ENCODE measurements at regions not wholly inside any gene's neighbourhood (a gene's known extent, or its start where the extent isn't known, plus 50 kb on each side); places are given as distances from the start of the nearest gene placed in this dataset.

DNA sequence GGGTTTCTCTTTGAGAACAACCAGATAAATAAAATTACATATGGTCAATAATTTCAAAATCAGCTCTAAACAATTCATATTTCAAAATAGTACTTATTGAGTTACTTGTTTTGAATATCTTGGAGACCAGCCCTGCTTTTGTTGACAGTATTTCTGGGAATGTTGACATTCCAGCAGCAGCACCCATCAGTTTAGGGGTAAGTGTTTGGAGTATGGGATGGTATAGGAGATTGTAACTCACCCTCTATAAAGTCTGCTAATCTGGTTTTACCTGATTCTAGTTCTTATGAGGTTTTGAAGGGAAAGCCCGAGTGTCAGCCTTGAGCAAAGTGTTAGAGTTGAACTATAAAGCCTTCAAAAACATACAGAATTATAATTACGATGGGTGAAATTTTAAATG is 139.2 kb upstream of the ANKRD50 start:
- CTCF ChIA-PET, result no interaction called here
- no peaks in the 10 kb centered on the region for H3K9me3 Mint-ChIP-seq (ENCODE audit: low read depth, unreplicated experiment)
- no TSS peak for BruUV-seq (replicated peaks)
- TF ChIP-seq, protein P1, sequence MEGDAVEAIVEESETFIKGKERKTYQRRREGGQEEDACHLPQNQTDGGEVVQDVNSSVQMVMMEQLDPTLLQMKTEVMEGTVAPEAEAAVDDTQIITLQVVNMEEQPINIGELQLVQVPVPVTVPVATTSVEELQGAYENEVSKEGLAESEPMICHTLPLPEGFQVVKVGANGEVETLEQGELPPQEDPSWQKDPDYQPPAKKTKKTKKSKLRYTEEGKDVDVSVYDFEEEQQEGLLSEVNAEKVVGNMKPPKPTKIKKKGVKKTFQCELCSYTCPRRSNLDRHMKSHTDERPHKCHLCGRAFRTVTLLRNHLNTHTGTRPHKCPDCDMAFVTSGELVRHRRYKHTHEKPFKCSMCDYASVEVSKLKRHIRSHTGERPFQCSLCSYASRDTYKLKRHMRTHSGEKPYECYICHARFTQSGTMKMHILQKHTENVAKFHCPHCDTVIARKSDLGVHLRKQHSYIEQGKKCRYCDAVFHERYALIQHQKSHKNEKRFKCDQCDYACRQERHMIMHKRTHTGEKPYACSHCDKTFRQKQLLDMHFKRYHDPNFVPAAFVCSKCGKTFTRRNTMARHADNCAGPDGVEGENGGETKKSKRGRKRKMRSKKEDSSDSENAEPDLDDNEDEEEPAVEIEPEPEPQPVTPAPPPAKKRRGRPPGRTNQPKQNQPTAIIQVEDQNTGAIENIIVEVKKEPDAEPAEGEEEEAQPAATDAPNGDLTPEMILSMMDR (IDR thresholded peaks at IDR 0.05; ENCODE audit: unreplicated experiment), result no peak
- intact Hi-C loops (cut with micrococcal nuclease; ENCODE audit: unreplicated experiment), result no loop called here
- DNase-seq, result no peak
- no peak overlapping the region for H3K27ac Mint-ChIP-seq (ENCODE audit: unreplicated experiment)
- no peak overlapping the region for H3K4me3 Mint-ChIP-seq (ENCODE audit: low read depth, unreplicated experiment)
- no peaks in the 10 kb centered on the region for H3K36me3 Mint-ChIP-seq (ENCODE audit: insufficient read depth, unreplicated experiment)
- H3K27me3 Mint-ChIP-seq (ENCODE audit: unreplicated experiment), result no peaks in the 10 kb centered on the region
- H3K4me1 Mint-ChIP-seq (ENCODE audit: low read depth, unreplicated experiment), result no peaks in the 10 kb centered on the region

DNA sequence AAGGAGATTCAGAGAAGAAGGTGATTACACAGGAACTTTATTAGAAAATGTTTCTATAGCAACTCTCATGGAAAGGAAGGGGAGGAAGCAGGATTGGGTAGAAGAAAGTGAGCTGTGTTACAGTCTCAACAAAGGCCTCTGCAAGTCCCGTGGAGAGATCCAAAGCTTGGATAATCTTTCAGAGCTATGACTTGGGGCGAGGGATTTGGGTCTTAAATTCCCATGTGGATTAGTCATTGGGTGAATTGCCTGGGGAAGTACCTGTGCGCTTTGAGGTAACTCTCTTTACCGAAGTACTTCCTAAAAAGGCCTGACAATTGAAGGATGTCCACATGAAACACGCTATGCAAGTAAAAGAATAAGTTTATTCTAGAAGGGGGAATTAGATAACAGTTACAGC is 133.8 kb upstream of the ANKRD50 start:
- H3K27me3 Mint-ChIP-seq (ENCODE audit: unreplicated experiment), result no peaks in the 10 kb centered on the region
- H3K27ac Mint-ChIP-seq (ENCODE audit: unreplicated experiment), result no peak overlapping the region
- H3K36me3 Mint-ChIP-seq (ENCODE audit: insufficient read depth, unreplicated experiment), result no peaks in the 10 kb centered on the region
- intact Hi-C loops (cut with micrococcal nuclease; ENCODE audit: unreplicated experiment), result no loop called here
- no TSS peak for BruUV-seq (replicated peaks)
- TF ChIP-seq, protein P1 (IDR thresholded peaks at IDR 0.05; ENCODE audit: unreplicated experiment), result no peak
- H3K9me3 Mint-ChIP-seq (ENCODE audit: low read depth, unreplicated experiment), result peaks cover 3% of the 10 kb centered on the region
- no peaks in the 10 kb centered on the region for H3K4me1 Mint-ChIP-seq (ENCODE audit: low read depth, unreplicated experiment)
- no peak overlapping the region for H3K4me3 Mint-ChIP-seq (ENCODE audit: low read depth, unreplicated experiment)
- no peak for DNase-seq
- CTCF ChIA-PET, result no interaction called here

- no peaks in the 10 kb centered on the region for H3K4me1 Mint-ChIP-seq (ENCODE audit: low read depth, unreplicated experiment)
- intact Hi-C loops (cut with micrococcal nuclease; ENCODE audit: unreplicated experiment), result no loop called here
- DNase-seq, result no peak
- H3K27ac Mint-ChIP-seq (ENCODE audit: unreplicated experiment), result no peak overlapping the region
- no peaks in the 10 kb centered on the region for H3K36me3 Mint-ChIP-seq (ENCODE audit: insufficient read depth, unreplicated experiment)
- no peak overlapping the region for H3K4me3 Mint-ChIP-seq (ENCODE audit: low read depth, unreplicated experiment)
- no TSS peak for BruUV-seq (replicated peaks)
- peaks cover 13% of the 10 kb centered on the region for H3K9me3 Mint-ChIP-seq (ENCODE audit: low read depth, unreplicated experiment)
- TF ChIP-seq, protein P1 (IDR thresholded peaks at IDR 0.05; ENCODE audit: unreplicated experiment), result no peak
- CTCF ChIA-PET, result no interaction called here
- no peaks in the 10 kb centered on the region for H3K27me3 Mint-ChIP-seq (ENCODE audit: unreplicated experiment)
These were observed 127.4 kb upstream of the ANKRD50 start for GRCh38 chr4:124839786-124840390.

DNA sequence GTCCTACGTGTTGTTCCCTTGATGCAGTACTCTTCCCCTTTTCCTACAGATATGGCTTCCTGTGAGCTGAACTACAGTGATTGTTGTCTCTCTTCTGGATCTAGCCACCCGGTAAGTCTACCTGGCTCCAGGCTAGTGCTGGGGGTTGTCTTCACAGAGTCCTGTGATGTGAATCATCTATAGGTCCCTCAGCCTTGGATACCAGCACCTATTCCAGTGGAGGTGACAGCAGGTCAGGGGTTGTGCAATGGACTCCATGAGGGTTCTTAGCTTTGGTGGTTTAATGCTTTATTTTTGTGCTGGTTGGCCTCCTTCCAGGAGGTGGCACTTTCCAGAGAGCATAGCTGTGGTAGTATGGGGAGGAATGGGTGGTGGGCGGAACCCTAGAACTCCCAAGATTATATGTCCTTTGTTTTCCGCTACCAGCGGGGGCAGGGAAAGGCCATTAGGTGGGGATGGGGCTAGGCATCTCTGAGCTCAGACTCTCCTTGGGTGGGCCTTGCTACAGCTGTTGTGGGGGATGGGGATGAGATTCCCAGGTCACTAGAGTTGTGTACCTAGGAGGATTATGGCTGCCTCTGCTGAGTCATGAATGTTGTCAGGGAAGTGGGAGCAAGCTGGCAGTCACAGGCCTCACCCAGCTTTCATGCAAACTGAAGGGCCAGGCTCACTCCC is 121.4 kb upstream of the ANKRD50 start:
- no TSS peak for BruUV-seq (replicated peaks)
- no peak for DNase-seq
- Mint-ChIP-seq H3K4me3 (ENCODE audit: low read depth, unreplicated experiment) (no peak overlapping the region), H3K9me3 (ENCODE audit: low read depth, unreplicated experiment) (peaks cover 5% of the 10 kb centered on the region), H3K36me3 (ENCODE audit: insufficient read depth, unreplicated experiment) (no peaks in the 10 kb centered on the region), H3K27me3 (ENCODE audit: unreplicated experiment) (no peaks in the 10 kb centered on the region), H3K27ac (ENCODE audit: unreplicated experiment) (no peak overlapping the region), H3K4me1 (ENCODE audit: low read depth, unreplicated experiment) (no peaks in the 10 kb centered on the region)
- CTCF ChIA-PET, result no interaction called here
- intact Hi-C loops (cut with micrococcal nuclease; ENCODE audit: unreplicated experiment), result no loop called here
- TF ChIP-seq, protein P1 (IDR thresholded peaks at IDR 0.05; ENCODE audit: unreplicated experiment), result no peak

Data from Calu3 (cell line).